SK-N-MC (cell line): ENCODE measurements at regions not wholly inside any gene's neighbourhood (a gene's known extent, or its start where the extent isn't known, plus 50 kb on each side); places are given as distances from the start of the nearest gene placed in this dataset.

ENCODE experiments used
- EZH2 ChIP-seq: fragments of 200-600 bp; sonication (generic); IDR thresholded peaks from one replicate; pipeline ENCODE4 v1.6.1; 2017; ENCODE audit warnings: antibody characterized with exemption
- FOXP2 ChIP-seq: optimal IDR thresholded peaks from 2 replicates; pipeline ENCODE3; 2011; ENCODE audit warnings: mild to moderate bottlenecking, moderate library complexity; ENCODE audit not compliant: insufficient read depth; ENCODE audit errors: extremely low read length, control extremely low read depth
- POLR2AphosphoS5 ChIP-seq: IDR thresholded peaks from 2 replicates; pipeline ENCODE4 v1.6.1; 2012; ENCODE audit warnings: mild to moderate bottlenecking, low read depth, low read length, borderline replicate concordance

DNA sequence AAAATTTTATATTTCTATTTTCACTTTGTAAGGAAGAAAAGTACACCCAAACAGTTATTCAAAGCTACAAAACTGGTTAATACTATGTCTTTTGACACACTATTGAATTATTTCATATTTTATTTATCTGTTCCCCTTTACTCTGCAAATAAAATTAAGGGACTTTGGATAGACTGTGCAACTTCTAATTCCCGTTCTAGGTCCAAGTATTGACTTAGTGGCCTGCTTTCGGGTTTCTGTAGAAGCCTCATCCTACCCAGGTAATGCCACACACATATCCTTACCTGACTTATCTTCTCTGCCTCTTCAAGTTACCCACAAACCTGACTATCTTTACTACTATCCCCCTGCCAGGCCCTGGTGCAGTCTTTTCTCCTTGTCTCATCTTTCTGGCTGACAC, 156.3 kb upstream of the TMTC2 start:
- no peak for TF ChIP-seq POLR2AphosphoS5
- TF ChIP-seq EZH2: no peak
- TF ChIP-seq FOXP2: no peak
